ENCODE measurements at regions not wholly inside any gene's neighbourhood (a gene's known extent, or its start where the extent isn't known, plus 50 kb on each side); places are given as distances from the start of the nearest gene placed in this dataset. TPM values are rescaled to one million over a fixed set of nuclear protein-coding genes. Genes with fewer than 3 reads are reported as not detected.

GRCh38 chr12:107632246-107632645, 53.4 kb upstream of the PWP1 start:
- DNase-seq (ENCODE audit: low spot score) (no peak), ATAC-seq (ENCODE audit: low FRiP score) (no peak)
- TF ChIP-seq CTCF (IDR thresholded peaks at IDR 0.05) = no peak

GRCh38 chr12:107634530-107634929, 51.1 kb upstream of the PWP1 start:
- TF ChIP-seq CTCF (IDR thresholded peaks at IDR 0.05) = no peak
- no peak for DNase-seq (ENCODE audit: low spot score)
- ATAC-seq (ENCODE audit: low FRiP score) = no peak

- ATAC-seq (ENCODE audit: low FRiP score) = no peak
- no peak for TF ChIP-seq CTCF (IDR thresholded peaks at IDR 0.05)
- DNase-seq (ENCODE audit: low spot score) = no peak
Observed at GRCh38 chr12:107635139-107635538, 50.5 kb upstream of the PWP1 start.

Small RNA genes lying in the stretch of these regions (small RNA-seq; reads per million reads assigned to genes)
- gene RF00284 = not detected
- gene RNA5SP371 = not detected

Data from omental fat pad (tissue), 3 donors.